NB4 (cell line): ENCODE measurements at regions not wholly inside any gene's neighbourhood (a gene's known extent, or its start where the extent isn't known, plus 50 kb on each side); places are given as distances from the start of the nearest gene placed in this dataset.

Experiments used
- DNase-seq: peaks from one replicate; pipeline ENCODE4 v3.0.0; 2010; ENCODE audit warnings: low read depth
- H3K4me3 ChIP-seq: one replicate; pipeline ENCODE4 v1.5.1; 2011; ENCODE audit warnings: mild to moderate bottlenecking, low read depth, low read length, moderate library complexity
- MYC ChIP-seq: IDR thresholded peaks from 2 replicates; pipeline ENCODE4 v1.6.1; 2011; ENCODE audit warnings: low read depth, low read length
- POLR2A ChIP-seq: IDR thresholded peaks from 2 replicates; pipeline ENCODE4 v1.6.1; 2011; ENCODE audit warnings: mild to moderate bottlenecking; ENCODE audit not compliant: insufficient read length; ENCODE audit errors: extremely low read depth
- TF ChIP-seq, protein P1 (sequence below): IDR thresholded peaks from 2 replicates; pipeline ENCODE4 v1.6.1; 2011; ENCODE audit warnings: low read depth, low read length
- TF ChIP-seq, protein P2 (sequence below): IDR thresholded peaks from one replicate; pipeline ENCODE4 v1.5.1; 2012; ENCODE audit warnings: low read depth, low read length

DNA sequence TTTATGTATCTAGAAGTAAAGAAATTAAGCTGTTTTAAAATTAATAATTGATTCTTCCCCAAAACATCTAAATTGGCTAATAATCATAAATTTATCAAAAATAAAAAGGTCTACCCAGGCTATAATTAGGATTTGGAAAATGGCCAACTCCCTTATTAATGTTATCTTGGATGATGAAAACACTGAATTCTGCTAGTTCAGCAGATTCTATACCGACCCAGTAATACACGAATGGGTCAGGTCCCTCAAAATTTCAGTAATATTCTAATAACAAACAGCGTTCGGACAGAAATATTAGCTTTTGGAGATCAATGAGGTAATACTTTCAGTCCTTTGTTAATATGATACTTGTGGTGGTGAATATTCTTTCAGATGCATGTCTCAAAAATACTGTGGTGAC lies 360.7 kb upstream of the MGMT start:
- TF ChIP-seq MYC (no peak), POLR2A (no peak)
- TF ChIP-seq, protein P1, sequence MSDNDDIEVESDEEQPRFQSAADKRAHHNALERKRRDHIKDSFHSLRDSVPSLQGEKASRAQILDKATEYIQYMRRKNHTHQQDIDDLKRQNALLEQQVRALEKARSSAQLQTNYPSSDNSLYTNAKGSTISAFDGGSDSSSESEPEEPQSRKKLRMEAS = no peak
- no peak overlapping the region for H3K4me3 ChIP-seq
- no peak for DNase-seq

DNA sequence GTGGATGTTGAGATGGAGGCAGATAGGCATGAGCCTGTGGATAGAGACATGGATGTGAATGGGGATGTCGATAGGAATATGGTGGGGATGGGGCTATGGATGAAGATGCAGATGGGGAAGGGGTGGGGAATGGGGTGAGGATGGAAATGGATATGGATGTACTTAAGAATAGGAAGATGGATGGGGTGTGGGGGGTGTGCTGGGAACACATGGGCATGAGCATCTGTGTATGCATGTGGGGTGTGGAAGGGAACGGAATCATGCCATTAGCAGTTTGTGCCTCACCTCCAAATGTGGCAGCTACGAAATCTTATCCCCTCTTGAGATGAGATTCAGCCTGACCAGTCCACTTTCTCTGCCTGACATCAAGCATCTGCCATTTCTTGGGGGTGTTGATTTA lies 359.5 kb upstream of the MGMT start:
- TF ChIP-seq POLR2A = no peak
- no peak for TF ChIP-seq MYC
- TF ChIP-seq, protein P1 = no peak
- TF ChIP-seq, protein P2, sequence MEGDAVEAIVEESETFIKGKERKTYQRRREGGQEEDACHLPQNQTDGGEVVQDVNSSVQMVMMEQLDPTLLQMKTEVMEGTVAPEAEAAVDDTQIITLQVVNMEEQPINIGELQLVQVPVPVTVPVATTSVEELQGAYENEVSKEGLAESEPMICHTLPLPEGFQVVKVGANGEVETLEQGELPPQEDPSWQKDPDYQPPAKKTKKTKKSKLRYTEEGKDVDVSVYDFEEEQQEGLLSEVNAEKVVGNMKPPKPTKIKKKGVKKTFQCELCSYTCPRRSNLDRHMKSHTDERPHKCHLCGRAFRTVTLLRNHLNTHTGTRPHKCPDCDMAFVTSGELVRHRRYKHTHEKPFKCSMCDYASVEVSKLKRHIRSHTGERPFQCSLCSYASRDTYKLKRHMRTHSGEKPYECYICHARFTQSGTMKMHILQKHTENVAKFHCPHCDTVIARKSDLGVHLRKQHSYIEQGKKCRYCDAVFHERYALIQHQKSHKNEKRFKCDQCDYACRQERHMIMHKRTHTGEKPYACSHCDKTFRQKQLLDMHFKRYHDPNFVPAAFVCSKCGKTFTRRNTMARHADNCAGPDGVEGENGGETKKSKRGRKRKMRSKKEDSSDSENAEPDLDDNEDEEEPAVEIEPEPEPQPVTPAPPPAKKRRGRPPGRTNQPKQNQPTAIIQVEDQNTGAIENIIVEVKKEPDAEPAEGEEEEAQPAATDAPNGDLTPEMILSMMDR = no peak
- DNase-seq = no peak
- no peak overlapping the region for H3K4me3 ChIP-seq

DNA sequence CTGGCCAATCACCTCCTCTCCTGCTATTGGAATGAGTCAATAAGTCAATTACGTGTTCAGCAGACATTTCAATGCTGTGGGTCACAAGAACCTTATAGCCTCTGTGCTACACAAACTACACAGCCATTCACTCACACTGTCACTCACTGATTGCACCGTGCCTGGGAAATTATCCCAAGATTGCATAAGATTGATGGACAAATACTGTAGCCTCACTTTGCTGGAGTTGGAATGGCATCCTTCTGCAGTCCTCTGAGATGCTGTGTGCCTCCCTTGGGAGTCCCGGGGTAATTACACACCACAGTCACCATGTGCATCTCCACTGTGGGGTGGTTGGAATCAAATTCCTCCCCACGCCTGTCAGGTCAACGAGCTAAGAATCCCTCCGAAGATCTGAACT lies 358.7 kb upstream of the MGMT start:
- TF ChIP-seq, protein P2 = no peak
- TF ChIP-seq, protein P1 = no peak
- TF ChIP-seq MYC (no peak), POLR2A (no peak)
- no peak for DNase-seq
- no peak overlapping the region for H3K4me3 ChIP-seq

DNA sequence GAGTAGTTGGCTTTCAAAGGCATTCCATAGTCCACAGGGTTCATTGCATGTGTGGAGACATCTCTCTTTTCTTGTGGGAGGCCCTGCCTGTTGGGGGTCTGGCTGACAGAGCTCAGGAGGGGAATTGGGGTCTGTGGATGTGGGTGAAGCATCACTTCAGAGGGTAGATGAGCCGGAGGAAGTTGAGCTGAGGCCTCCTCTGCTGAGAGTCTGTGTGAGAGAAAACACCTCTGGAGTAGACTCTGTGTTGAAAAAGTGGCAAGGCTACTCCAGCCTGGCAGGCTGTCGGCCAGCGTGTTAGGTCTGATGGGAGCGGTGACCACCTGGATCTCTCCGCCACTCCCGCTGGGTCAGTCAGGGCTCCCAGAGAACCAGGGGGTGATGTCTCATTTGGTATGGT lies 358.0 kb upstream of the MGMT start:
- H3K4me3 ChIP-seq = no peak overlapping the region
- DNase-seq = no peak
- TF ChIP-seq POLR2A (no peak), MYC (no peak)
- TF ChIP-seq, protein P2 = no peak
- TF ChIP-seq, protein P1 = no peak

DNA sequence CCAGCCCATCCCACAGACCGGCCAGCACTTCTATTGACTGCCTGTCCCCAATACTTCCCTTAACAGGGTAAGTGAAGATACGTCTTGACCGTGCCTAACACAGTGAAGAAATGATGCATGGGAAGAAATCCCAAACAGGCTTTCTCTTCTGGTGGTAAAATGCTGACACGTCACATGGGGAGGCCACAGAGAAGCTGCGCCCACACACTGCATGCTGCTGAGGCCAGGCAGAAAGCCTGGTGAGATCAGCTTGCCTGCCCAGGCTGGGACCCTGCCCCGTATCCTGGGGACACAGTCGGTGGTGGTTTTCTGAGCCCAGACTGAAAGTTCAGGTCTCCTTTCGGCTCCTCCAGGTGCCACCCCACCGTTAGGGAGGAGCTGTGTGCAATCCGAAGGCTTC lies 356.3 kb upstream of the MGMT start:
- H3K4me3 ChIP-seq = no peak overlapping the region

DNA sequence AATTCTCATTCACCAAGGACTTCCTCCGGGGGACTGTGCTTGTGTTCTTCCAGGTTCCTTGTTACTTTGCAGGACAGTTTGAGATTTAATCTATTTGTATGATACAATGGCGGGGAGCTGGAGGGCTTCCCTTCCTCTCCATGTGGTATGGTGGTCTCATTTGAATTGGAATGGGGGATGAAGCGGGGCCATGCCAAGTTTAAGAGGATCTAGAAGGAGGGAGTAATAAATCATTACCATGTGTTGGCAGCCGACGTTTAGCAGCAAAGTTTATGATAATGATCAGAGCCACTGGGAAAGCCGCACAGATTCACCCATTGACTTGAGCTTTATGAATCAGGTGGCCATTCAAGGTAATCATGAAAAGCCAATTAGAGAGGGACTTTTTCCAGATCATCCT lies 355.1 kb upstream of the MGMT start:
- H3K4me3 ChIP-seq = no peak overlapping the region
- DNase-seq = no peak
- TF ChIP-seq, protein P1 = no peak
- no peak for TF ChIP-seq POLR2A
- TF ChIP-seq, protein P2 = no peak
- no peak for TF ChIP-seq MYC

More for the DNA sequence above, 356.3 kb upstream of the MGMT start:
- TF ChIP-seq, protein P1 = no peak
- TF ChIP-seq MYC = no peak
- TF ChIP-seq, protein P2 = no peak
- TF ChIP-seq POLR2A = no peak
- DNase-seq = no peak
